ENCODE measurements at regions not wholly inside any gene's neighbourhood (a gene's known extent, or its start where the extent isn't known, plus 50 kb on each side); places are given as distances from the start of the nearest gene placed in this dataset.
"Not testable (repeated sequence)": the region's sequence is repeated elsewhere in the genome, so short reads cannot be mapped to it uniquely, and the experiment has no call there.

GRCh38 chr12:90209029-90209428, 500.4 kb upstream of the ATP2B1 start:
- no peak for DNase-seq (ENCODE audit: low spot score)

- not testable (repeated sequence) for DNase-seq (ENCODE audit: low spot score)
Measured at GRCh38 chr12:90208379-90208778, 499.7 kb upstream of the ATP2B1 start.

- DNase-seq (ENCODE audit: low spot score), result no peak
Measured at GRCh38 chr12:90207799-90208198, 499.2 kb upstream of the ATP2B1 start.

- no peak for DNase-seq (ENCODE audit: low spot score)
Measured at GRCh38 chr12:90205165-90205564, 496.5 kb upstream of the ATP2B1 start.

GRCh38 chr12:90203556-90203955, 494.9 kb upstream of the ATP2B1 start:
- no peak for DNase-seq (ENCODE audit: low spot score)

- no peak for DNase-seq (ENCODE audit: low spot score)
Measured at GRCh38 chr12:90199006-90199405, 490.4 kb upstream of the ATP2B1 start.

- DNase-seq (ENCODE audit: low spot score), result no peak
Measured at GRCh38 chr12:90193500-90193899, 484.9 kb upstream of the ATP2B1 start.

DNA sequence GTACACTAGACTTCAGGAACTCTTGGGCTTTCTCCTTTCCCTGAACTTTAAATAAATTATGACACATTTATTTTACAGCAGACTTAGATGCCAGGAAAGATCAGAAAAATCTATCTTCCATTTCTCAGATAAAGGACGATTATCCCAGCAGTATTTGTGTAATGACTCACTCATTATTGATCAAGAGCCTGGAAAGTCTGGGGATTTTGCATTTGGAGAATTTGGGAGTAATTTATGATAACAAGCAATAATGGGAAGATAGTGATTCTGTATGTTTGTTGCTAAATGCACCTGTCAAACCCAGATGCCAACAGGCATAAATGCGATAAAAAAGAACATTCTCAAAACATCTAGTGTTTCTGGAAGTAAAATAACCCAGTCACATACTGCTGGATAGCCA, 480.2 kb upstream of the ATP2B1 start:
- no peak for DNase-seq (ENCODE audit: low spot score)

DNA sequence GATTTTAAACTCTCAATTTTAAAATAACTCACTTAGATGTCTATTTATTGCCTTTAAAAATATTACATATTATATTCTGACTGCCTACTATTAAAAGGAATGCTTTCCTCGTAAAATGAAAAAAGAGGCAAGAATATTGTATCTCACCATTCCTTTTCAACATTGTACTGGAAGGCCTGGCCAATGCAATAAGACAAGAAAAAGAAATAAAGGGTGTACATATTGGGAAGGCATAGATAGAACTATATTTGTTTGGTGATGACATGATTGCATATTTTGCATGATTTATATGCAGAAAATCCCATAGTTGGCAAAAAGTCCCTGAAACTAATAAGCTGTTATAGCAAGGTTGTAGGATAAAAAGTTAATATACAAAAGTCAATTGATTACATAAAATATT, 474.6 kb upstream of the ATP2B1 start:
- no peak for DNase-seq (ENCODE audit: low spot score)

- no peak for DNase-seq (ENCODE audit: low spot score)
Measured at GRCh38 chr12:90181216-90181615, 472.6 kb upstream of the ATP2B1 start.

DNA sequence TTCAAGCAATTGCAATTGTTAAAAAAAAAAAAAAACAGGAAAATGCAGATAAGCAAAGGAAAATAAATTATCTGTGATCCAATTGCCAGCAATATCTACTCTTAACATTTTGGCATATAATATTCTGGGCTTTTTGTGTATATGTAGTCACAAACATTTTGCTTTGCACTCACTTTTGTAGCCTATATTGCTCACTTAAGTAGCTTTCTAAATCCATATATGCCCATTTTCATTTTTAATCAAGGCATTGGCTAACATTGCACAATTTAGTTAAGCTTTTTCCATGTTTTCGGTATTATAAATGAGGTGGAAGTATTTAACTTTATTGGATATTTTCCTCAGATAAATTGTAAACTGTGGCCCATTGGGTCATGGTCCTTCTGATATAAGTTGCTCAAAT, 466.3 kb upstream of the ATP2B1 start:
- DNase-seq (ENCODE audit: low spot score), result no peak

DNA sequence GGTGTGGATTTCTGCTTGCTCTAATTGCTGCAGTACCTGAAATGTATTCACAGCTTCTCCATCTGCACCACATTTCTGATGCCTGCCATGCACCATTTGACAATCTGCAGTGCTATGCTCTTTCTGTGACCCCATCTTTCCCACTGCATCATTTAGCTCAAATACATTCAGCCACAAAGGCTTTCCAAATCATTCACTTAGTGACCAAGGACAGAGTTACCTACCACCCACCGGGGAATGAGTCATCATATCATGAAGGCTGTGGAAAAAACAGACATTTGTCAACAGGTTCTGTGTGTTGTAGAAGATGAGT, 465.5 kb upstream of the ATP2B1 start:
- peak; percentile 54 for DNase-seq (ENCODE audit: low spot score)

- no peak for DNase-seq (ENCODE audit: low spot score)
Measured at GRCh38 chr12:90173499-90174197, 465.0 kb upstream of the ATP2B1 start.

GRCh38 chr12:90172524-90172923, 463.9 kb upstream of the ATP2B1 start:
- no peak for DNase-seq (ENCODE audit: low spot score)

DNA sequence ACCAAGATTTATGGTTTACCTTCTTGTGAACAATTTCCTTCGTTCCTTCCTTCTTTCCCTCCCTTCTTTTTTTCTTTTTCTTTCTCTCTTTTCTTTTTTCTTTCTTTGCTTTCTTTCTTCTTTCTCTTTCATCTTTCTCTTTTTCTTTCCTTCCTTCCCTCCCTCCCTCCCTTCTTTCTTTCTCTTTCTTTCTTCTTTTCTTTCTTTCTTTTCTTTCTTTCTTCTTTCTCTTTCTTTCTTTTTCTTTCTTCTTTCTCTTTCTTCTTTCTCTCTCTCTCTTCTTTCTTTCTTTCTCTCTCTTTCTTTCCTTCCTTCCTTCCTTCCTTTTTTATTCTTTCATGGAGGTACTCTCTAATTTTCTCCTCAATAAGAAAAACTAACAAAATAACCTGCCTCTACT, 462.1 kb upstream of the ATP2B1 start:
- DNase-seq (ENCODE audit: low spot score), result no peak

DNA sequence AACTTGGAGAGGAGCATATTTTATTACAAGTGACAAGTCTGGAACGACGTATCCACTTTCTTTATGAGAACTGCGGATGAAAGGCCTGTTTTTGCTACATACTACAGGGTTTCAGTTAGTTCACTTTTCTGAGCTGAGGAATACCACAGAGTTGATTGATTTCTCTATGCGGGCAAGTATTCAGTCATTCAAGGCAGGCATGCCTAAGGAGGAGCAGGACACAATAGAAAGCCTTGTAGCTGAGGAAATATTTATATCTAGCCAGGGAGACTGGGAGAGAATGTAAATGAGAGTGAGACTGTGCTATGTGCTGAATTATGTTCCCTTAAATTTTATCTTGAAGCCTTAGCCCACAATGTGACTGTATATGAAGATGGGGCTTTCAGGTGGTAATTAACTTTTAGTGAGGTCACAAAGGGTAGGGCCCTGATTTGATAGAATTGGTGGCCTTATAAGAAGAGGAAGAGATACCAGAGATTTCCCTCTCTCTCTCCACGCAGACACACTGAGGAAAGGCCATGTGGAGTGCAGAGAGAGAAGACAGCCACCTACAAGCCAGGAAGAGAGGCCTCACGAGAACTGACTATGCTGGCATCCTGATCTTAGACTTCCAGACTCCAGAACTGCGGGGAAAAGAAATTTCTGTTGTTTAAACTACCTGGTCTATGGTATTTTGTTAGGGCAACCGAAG, 459.0 kb upstream of the ATP2B1 start:
- no peak for DNase-seq (ENCODE audit: low spot score)

- DNase-seq (ENCODE audit: low spot score), result no peak
Measured at GRCh38 chr12:90166671-90167070, 458.0 kb upstream of the ATP2B1 start.

- DNase-seq (ENCODE audit: low spot score), result no peak
Measured at GRCh38 chr12:90166012-90166411, 457.4 kb upstream of the ATP2B1 start.

GRCh38 chr12:90163975-90164374, 455.3 kb upstream of the ATP2B1 start:
- DNase-seq (ENCODE audit: low spot score), result no peak

DNA sequence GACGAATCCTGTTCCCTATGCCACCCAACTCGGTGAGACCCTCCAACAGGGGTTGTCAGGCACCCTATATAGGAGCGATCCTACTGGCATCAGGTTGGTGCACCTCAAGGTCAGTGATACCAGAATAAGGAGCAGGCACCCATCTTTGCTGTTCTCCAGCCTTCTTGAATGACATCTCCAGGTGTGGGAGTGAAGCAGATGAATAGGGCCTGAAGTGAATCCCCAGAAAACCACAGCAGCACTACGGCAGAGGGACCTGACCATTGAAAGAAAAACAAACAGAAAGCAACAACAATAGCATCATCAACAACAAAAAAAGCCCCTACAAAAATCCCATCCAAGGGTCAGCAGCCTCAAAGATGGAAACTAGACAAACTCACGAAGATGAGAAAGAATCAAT, 445.2 kb upstream of the ATP2B1 start:
- DNase-seq (ENCODE audit: low spot score), result no peak

DNA sequence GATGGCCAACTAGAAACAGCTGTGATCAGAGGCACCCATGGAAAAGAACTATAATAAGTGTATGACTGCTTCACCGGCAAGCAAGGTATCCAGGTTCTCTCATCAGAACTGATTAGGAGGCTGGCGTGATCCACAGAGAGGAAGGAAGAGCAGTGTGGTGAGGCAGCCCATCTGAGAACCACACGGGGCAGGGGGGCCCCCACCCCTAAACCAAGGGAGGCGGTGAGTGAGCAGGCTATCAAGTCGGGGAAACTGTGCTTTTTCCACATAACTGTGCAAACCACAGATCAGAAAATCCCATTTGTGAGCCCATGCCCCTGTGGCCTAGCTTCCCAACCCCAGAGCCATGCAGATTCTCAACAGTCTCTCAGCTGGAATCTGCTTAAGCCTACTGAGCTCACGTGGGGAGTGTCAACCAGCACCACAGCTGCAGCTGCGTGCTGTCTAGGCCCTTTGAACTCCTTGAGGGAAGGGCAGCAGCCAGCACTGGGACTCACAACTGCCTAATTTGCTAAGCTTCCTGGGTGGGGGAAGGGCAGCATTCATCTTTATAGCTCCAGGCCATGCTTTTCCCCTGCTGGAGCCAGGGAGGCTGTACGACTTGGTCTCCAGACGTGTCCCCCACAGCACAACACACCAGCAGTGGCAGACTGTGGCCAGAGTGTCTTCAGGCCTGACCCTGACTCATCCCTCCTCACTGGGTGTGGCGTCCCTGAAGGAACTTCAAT, 444.4 kb upstream of the ATP2B1 start:
- no peak for DNase-seq (ENCODE audit: low spot score)

- DNase-seq (ENCODE audit: low spot score), result no peak
Measured at GRCh38 chr12:90151491-90152015, 442.9 kb upstream of the ATP2B1 start.

DNA sequence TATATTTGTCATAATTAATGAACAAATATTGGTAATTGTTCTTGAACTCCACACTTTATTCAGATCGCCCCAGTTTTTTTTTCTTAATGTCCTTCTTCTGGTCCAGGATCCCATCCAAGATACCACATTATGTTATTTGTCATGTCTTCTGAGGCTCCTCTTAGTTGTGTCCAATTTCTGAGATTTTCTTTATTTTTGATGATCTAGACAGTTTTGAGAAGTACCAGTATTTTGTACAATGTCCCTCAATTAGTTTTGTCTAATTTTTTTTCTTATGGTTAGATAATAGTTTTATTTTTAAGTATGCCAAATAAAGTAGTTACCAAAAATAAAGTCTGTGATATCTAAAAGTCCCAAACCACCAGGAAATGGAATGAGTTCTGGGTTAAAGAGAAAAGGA, 440.8 kb upstream of the ATP2B1 start:
- DNase-seq (ENCODE audit: low spot score), result no peak
